Body of pancreas (tissue), 4 donors: ENCODE measurements at regions not wholly inside any gene's neighbourhood (a gene's known extent, or its start where the extent isn't known, plus 50 kb on each side); places are given as distances from the start of the nearest gene placed in this dataset.

ENCODE experiments used
- POLR2A ChIP-seq, 3 donors: fragments of 450-650 bp; IDR thresholded peaks; one replicate each; pipeline ENCODE4 v1.6.1; 2016; ENCODE audit warnings: antibody characterized with exemption in 3 of 3, mild to moderate bottlenecking in 2 of 3
- TF ChIP-seq, protein P1 (sequence below), 7 experiments: fragments of 450-650 bp in 4 of 7; fragments of 200-600 bp in 3 of 7; sonication (generic) in 3 of 7; IDR thresholded peaks; one replicate each; pipeline ENCODE4 v1.5.1; 2016 to 2019; ENCODE audit warnings: antibody characterized with exemption in 7 of 7

- TF ChIP-seq, protein P1, sequence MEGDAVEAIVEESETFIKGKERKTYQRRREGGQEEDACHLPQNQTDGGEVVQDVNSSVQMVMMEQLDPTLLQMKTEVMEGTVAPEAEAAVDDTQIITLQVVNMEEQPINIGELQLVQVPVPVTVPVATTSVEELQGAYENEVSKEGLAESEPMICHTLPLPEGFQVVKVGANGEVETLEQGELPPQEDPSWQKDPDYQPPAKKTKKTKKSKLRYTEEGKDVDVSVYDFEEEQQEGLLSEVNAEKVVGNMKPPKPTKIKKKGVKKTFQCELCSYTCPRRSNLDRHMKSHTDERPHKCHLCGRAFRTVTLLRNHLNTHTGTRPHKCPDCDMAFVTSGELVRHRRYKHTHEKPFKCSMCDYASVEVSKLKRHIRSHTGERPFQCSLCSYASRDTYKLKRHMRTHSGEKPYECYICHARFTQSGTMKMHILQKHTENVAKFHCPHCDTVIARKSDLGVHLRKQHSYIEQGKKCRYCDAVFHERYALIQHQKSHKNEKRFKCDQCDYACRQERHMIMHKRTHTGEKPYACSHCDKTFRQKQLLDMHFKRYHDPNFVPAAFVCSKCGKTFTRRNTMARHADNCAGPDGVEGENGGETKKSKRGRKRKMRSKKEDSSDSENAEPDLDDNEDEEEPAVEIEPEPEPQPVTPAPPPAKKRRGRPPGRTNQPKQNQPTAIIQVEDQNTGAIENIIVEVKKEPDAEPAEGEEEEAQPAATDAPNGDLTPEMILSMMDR (IDR thresholded peaks at IDR 0.05), result no peak
- no peak for TF ChIP-seq POLR2A (IDR thresholded peaks at IDR 0.05)
Observed at GRCh38 chr10:124292911-124293615, 125.7 kb downstream of the OAT start.
